Mesendoderm (in vitro differentiated cells): ENCODE measurements at regions not wholly inside any gene's neighbourhood (a gene's known extent, or its start where the extent isn't known, plus 50 kb on each side); places are given as distances from the start of the nearest gene placed in this dataset.
"Not testable (repeated sequence)": the region's sequence is repeated elsewhere in the genome, so short reads cannot be mapped to it uniquely, and the experiment has no call there.

ENCODE experiments used
- DNase-seq: peaks from one replicate; pipeline ENCODE4 v3.0.0; 2013
- H2AK5ac ChIP-seq: 2 replicates; pipeline ENCODE4 v1.6.1; 2013; ENCODE audit warnings: low read length, inconsistent platforms
- H2BK120ac ChIP-seq: 2 replicates; pipeline ENCODE4 v1.6.1; 2013; ENCODE audit warnings: low read depth, mild to moderate bottlenecking, low read length, moderate library complexity, mixed read lengths
- H2BK15ac ChIP-seq: replicated peaks from 2 replicates; pipeline ENCODE4 v1.6.1; 2013; ENCODE audit warnings: low read depth, mild to moderate bottlenecking, moderate library complexity
- H2BK5ac ChIP-seq: 2 replicates; pipeline ENCODE4 v1.6.1; 2013; ENCODE audit warnings: low read length, inconsistent platforms
- H3K18ac ChIP-seq: 2 replicates; pipeline ENCODE4 v1.6.1; 2013; ENCODE audit warnings: mild to moderate bottlenecking, low read length, mixed read lengths
- H3K23ac ChIP-seq: one replicate; pipeline ENCODE4 v1.6.1; 2013; ENCODE audit warnings: low read length
- H3K27ac ChIP-seq: 2 replicates; pipeline ENCODE4 v1.5.1; 2013; ENCODE audit warnings: low read depth, mild to moderate bottlenecking, inconsistent platforms, low read length, moderate library complexity
- H3K27me3 ChIP-seq: 2 replicates; pipeline ENCODE4 v1.6.1; 2013; ENCODE audit warnings: low read length, control low read depth, mild to moderate bottlenecking, inconsistent platforms; ENCODE audit not compliant: insufficient read depth, poor library complexity
- H3K36me3 ChIP-seq: 2 replicates; pipeline ENCODE4 v1.6.1; 2013; ENCODE audit warnings: low read length, inconsistent platforms; ENCODE audit not compliant: control insufficient read depth, insufficient read depth
- H3K4ac ChIP-seq: one replicate; pipeline ENCODE4 v1.6.1; 2013; ENCODE audit warnings: low read depth, mild to moderate bottlenecking, low read length, moderate library complexity
- H3K4me1 ChIP-seq: 2 replicates; pipeline ENCODE4 v1.6.1; 2013; ENCODE audit warnings: low read depth, low read length, inconsistent platforms; ENCODE audit not compliant: control insufficient read depth
- H3K4me2 ChIP-seq: 2 replicates; pipeline ENCODE4 v1.6.1; 2013; ENCODE audit warnings: low read length
- H3K4me3 ChIP-seq: 2 replicates; pipeline ENCODE4 v1.5.1; 2013; ENCODE audit warnings: mild to moderate bottlenecking, low read length
- H3K56ac ChIP-seq: one replicate; pipeline ENCODE4 v1.6.1; 2013; ENCODE audit warnings: low read length
- H3K79me1 ChIP-seq: 2 replicates; pipeline ENCODE4 v1.6.1; 2013; ENCODE audit warnings: low read length, inconsistent platforms
- H3K79me2 ChIP-seq: 2 replicates; pipeline ENCODE4 v1.6.1; 2013; ENCODE audit warnings: mild to moderate bottlenecking, low read length; ENCODE audit not compliant: control insufficient read depth, insufficient read depth
- H3K9ac ChIP-seq: 2 replicates; pipeline ENCODE4 v1.6.1; 2013; ENCODE audit warnings: low read length, inconsistent platforms
- H4K5ac ChIP-seq: one replicate; pipeline ENCODE4 v1.6.1; 2013; ENCODE audit warnings: low read length
- H4K8ac ChIP-seq: one replicate; pipeline ENCODE4 v1.6.1; 2013; ENCODE audit warnings: low read depth, mild to moderate bottlenecking, control low read depth, low read length, moderate library complexity
- WGBS: extraction: QIAGEN DNeasy Blood & Tissue Kit; methylation state at CpG from one replicate; pipeline ENCODE4 v1.1.7; 2013; ENCODE audit warnings: low lambda C conversion rate, missing lambda C conversion rate; ENCODE audit not compliant: insufficient coverage; ENCODE audit errors: extremely low coverage; 5-methylcytosine and 5-hydroxymethylcytosine counted together

DNA sequence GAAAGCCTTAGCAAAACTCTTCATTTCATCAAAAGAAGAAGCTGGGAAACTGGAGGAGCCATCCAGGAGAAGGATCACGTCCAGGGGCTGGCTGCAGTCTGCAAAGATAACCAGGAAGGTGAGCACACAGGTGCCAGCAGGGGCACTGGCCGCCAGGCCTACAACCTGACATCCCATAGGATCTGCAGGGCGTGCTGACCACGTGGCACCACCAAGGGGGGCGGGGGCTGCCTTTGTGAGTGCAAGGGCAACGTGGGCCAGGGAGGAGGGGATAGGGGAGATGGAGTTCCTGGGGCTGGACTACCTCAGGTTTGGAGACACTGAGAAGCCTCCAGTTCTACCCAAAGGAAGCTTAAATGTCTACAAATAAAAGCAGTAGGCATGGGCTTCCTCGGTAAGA lies 102.7 kb upstream of the CCT8L2 start:
- no peak overlapping the region for H3K9ac ChIP-seq
- DNase-seq: no peak
- H4K5ac ChIP-seq: no peak overlapping the region
- H3K36me3 ChIP-seq: no peaks in the 10 kb centered on the region
- no peak overlapping the region for H3K23ac ChIP-seq
- H3K4ac ChIP-seq: no peak overlapping the region
- no peak overlapping the region for H3K18ac ChIP-seq
- no CpG with 5 or more reads among the region's 7 CpGs for WGBS
- no peak overlapping the region for H3K27ac ChIP-seq
- no peaks in the 10 kb centered on the region for H3K79me1 ChIP-seq
- no peaks in the 10 kb centered on the region for H3K79me2 ChIP-seq
- no peak overlapping the region for H3K4me2 ChIP-seq
- H4K8ac ChIP-seq: no peak overlapping the region
- no peak overlapping the region for H2BK120ac ChIP-seq
- H3K56ac ChIP-seq: no peak overlapping the region
- no peak overlapping the region for H2BK5ac ChIP-seq
- H3K4me3 ChIP-seq: no peak overlapping the region
- H2BK15ac ChIP-seq: no peak overlapping the region
- H2AK5ac ChIP-seq: no peak overlapping the region
- no peaks in the 10 kb centered on the region for H3K27me3 ChIP-seq
- no peaks in the 10 kb centered on the region for H3K4me1 ChIP-seq

GRCh38 chr22:16693747-16694146 lies 101.1 kb upstream of the CCT8L2 start:
- not testable (repeated sequence) for H3K23ac ChIP-seq, H3K79me1 ChIP-seq, H3K4me1 ChIP-seq, H2BK120ac ChIP-seq, H2AK5ac ChIP-seq, H3K36me3 ChIP-seq, H4K8ac ChIP-seq, H3K79me2 ChIP-seq, H4K5ac ChIP-seq, H3K56ac ChIP-seq, H3K4me2 ChIP-seq, H3K9ac ChIP-seq, H3K27ac ChIP-seq, H3K4me3 ChIP-seq, DNase-seq, H3K27me3 ChIP-seq, H3K18ac ChIP-seq, H2BK15ac ChIP-seq, H2BK5ac ChIP-seq, H3K4ac ChIP-seq
- no CpG with 5 or more reads among the region's 3 CpGs for WGBS

DNA sequence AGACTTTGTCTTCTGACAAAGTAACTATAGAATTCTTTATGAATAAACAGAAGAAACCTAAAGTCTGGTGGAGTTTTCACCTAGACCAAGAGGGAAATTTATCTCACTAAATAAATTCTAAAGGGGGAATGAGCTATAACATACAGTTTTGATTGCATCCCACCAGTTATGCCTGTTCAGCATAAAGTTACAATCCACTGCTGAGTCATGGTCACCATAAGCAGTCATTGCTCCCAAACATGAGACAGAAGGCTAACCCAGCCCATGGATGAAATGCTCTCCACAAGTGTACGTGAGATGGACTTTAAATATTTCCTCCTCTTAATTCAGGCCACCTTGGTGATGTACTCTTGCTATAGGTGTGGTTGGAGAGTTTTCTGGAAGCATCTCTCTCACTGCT lies 96.7 kb upstream of the CCT8L2 start:
- H3K4me2 ChIP-seq, DNase-seq, H3K27me3 ChIP-seq, H4K5ac ChIP-seq, H3K27ac ChIP-seq, H2BK5ac ChIP-seq, H2BK120ac ChIP-seq, H3K4me3 ChIP-seq, H3K4me1 ChIP-seq, H3K4ac ChIP-seq, H3K23ac ChIP-seq, H2AK5ac ChIP-seq, H3K9ac ChIP-seq, H4K8ac ChIP-seq, H3K56ac ChIP-seq, H3K36me3 ChIP-seq, H3K79me1 ChIP-seq, H3K79me2 ChIP-seq, H2BK15ac ChIP-seq, H3K18ac ChIP-seq: not testable (repeated sequence)
- WGBS: no CpG with 5 or more reads among the region's 1 CpG

DNA sequence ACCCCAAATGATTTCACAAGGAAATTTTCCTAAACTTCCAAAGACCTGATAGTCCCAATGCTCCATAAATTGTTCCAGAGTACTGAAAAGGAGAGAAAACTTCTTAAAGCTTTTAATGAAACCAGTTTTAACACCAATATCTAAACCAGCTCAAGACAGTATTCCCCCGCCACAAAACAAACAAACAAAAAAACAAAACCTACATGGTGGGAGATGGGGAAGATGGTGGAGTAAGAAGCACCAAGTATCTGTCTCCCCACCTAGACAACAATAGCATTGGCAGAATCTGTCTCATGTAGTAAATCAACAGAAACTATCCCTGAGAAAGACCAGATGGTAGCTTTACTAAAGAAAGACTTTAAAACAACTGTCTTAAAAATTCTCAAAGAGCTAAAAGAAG lies 88.7 kb upstream of the CCT8L2 start:
- not testable (repeated sequence) for H3K27ac ChIP-seq, H3K79me1 ChIP-seq, H3K4me2 ChIP-seq, DNase-seq, H2AK5ac ChIP-seq, H3K4me3 ChIP-seq, H3K36me3 ChIP-seq, H2BK5ac ChIP-seq, H3K4me1 ChIP-seq, H3K27me3 ChIP-seq, H3K23ac ChIP-seq, H2BK15ac ChIP-seq, H4K5ac ChIP-seq, H2BK120ac ChIP-seq, H4K8ac ChIP-seq, H3K9ac ChIP-seq, H3K79me2 ChIP-seq, H3K4ac ChIP-seq, H3K56ac ChIP-seq, H3K18ac ChIP-seq
- WGBS: no CpG with 5 or more reads among the region's 1 CpG

DNA sequence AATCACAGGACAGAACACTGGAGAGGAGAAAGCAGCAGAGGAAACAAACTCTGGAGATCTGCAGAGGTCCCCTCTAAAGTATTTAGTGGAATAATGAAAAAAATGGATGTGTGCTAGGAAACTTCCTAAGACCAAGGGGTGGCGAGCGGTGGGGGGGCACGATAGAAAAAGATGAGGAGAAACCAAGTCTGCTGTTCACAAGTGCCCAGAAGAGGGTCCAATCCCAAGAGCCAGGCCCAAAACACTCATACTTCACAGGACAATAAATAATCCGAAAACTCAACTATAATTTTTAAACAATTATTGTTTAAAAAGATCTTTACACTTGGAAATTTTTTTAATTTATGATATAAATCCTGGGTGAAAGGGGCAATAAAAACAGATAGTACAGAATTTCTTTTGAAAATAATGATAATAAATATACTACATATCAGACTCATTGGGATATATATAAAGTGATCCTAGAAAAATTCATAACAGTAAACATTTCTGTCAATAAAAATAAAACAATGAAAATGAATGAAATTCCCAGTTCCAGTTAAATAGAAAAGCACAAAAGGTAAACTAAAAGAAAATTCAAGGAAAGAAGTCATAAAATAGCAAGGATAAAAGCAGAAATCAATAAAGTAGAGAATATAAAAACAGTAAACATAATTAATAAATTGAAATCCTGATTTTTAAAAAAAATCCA lies 87.7 kb upstream of the CCT8L2 start:
- H3K9ac ChIP-seq, H2BK15ac ChIP-seq, H3K23ac ChIP-seq, H3K4ac ChIP-seq, H3K18ac ChIP-seq, H3K79me1 ChIP-seq, H2BK120ac ChIP-seq, H3K27ac ChIP-seq, DNase-seq, H4K5ac ChIP-seq, H3K79me2 ChIP-seq, H3K4me2 ChIP-seq, H3K4me1 ChIP-seq, H4K8ac ChIP-seq, H3K36me3 ChIP-seq, H3K27me3 ChIP-seq, H2AK5ac ChIP-seq, H2BK5ac ChIP-seq, H3K56ac ChIP-seq, H3K4me3 ChIP-seq: not testable (repeated sequence)
- no CpG with 5 or more reads among the region's 4 CpGs for WGBS

GRCh38 chr22:16679191-16679834 lies 86.7 kb upstream of the CCT8L2 start:
- not testable (repeated sequence) for H4K5ac ChIP-seq, H4K8ac ChIP-seq, DNase-seq, H3K4me1 ChIP-seq, H3K79me1 ChIP-seq, H2AK5ac ChIP-seq, H3K27ac ChIP-seq, H3K4me3 ChIP-seq, H3K4me2 ChIP-seq, H2BK15ac ChIP-seq, H3K79me2 ChIP-seq, H3K9ac ChIP-seq, H3K4ac ChIP-seq, H3K23ac ChIP-seq, H3K56ac ChIP-seq, H2BK120ac ChIP-seq, H2BK5ac ChIP-seq, H3K27me3 ChIP-seq, H3K18ac ChIP-seq, H3K36me3 ChIP-seq
- WGBS: no CpG with 5 or more reads among the region's 5 CpGs
